Activated CD4-positive, CD25-positive, alpha-beta regulatory T cell treated with anti-CD3 and anti-CD28 coated beads, Interleukin-2, amount 50 U/mL, for 72 hours (primary cell): ENCODE measurements at regions not wholly inside any gene's neighbourhood (a gene's known extent, or its start where the extent isn't known, plus 50 kb on each side); places are given as distances from the start of the nearest gene placed in this dataset.
"Not testable (repeated sequence)": the region's sequence is repeated elsewhere in the genome, so short reads cannot be mapped to it uniquely, and the experiment has no call there.

Source experiments
- DNase-seq: peaks from one replicate; pipeline ENCODE4 v3.0.0; 2021

DNA sequence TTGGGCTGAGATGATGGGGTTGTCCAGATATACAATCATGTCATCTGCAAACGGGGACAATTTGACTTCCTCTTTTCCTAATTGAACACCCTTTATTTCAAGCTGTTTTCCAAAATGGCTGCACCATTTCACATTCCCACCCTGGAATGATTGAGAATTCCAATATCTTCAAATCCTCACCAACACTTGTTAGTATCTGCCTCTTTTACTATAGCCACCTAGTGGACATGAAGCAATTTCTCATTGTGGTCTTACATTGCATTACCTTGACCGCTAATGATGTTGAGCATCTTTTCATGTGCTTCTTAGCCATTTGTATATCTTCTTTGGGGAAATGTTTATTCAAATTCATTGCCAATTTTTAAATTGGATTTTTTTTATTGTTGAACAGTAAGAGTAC is 364.8 kb downstream of the SMARCA1 start:
- DNase-seq = no peak

DNA sequence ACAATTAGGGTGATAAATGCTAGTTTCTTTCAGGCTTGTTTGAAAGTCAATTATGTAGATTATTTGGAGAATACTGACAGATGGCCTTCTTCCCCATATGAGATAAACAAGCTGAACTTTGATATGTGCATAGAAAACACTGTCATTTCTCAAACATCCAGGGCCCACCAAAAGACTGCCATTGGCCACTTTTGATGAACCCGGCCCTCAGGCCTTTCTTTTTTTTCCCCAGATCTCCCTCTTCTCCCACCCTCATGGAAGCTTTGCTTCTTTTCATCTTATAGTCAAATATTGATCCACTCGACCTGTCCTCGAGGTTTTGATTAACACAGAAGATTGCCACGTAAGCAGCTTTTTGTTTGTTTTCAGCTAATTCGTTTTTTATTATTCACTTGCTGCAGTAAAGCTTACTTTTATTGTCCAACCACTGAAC is 377.4 kb downstream of the SMARCA1 start:
- no peak for DNase-seq

- DNase-seq = no peak
Measured at GRCh38 chrX:129145385-129145784, 377.9 kb downstream of the SMARCA1 start.

- no peak for DNase-seq
Measured at GRCh38 chrX:129144172-129145038, 378.9 kb downstream of the SMARCA1 start.

DNA sequence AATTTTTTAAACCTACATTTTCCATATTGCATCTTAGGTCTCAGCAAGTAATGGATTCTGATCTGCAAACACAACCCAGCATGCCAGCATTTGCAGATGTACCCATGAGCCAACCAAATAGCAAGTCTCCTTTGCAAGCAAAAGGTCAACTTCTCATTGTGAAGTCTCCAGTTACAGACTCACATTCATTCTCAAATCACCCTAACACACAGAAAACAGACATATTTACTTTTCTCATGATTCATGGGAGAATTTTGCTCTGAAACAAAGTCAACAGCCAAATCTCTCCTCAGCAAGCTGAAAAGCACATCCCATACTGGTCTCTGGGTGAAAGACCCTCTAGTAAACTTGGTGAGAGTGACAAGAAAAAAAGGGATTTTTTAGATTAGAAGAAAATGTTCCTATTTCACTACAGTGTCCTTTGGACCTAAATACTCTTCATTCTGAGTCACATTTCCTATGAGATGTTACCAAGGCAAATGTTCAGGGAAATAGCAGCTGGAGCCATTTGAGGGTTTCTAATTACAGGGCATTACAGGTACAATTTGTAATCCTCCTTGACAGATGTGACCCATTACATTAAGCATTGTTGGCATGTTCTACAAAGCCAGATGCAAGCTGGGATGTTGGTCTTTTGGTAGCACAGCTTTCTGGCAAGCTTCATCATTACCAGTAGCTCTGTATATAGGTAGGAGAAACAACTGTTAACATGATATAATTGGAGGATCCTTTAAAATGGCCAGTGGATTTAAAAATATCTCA is 383.3 kb downstream of the SMARCA1 start:
- no peak for DNase-seq

- DNase-seq = no peak
Measured at GRCh38 chrX:129125122-129125914, 398.0 kb downstream of the SMARCA1 start.

- DNase-seq = no peak
Measured at GRCh38 chrX:129123795-129124194, 399.5 kb downstream of the SMARCA1 start.

GRCh38 chrX:129116676-129117470 is 406.4 kb downstream of the SMARCA1 start:
- DNase-seq = no peak

GRCh38 chrX:129115935-129116334 is 407.4 kb downstream of the SMARCA1 start:
- no peak for DNase-seq

DNA sequence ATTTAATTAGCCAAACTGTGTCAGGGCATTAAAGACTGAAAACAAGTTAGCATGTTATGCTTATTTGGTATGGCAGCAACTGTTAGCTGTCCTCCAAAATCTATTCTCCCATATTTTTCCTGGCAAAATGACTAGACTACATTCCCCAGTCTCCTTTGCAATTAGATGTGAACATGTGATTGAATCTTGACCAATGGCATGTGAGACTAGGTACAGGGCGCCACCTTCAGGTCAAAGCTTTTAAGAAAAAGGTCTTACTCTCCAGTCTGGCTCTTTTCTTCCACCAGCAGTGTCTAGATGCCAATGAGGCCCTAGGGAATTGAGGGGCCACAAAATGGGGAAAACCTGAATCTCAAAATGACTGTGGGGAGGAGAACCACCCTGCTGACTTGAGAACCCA is 408.2 kb downstream of the SMARCA1 start:
- no peak for DNase-seq

DNA sequence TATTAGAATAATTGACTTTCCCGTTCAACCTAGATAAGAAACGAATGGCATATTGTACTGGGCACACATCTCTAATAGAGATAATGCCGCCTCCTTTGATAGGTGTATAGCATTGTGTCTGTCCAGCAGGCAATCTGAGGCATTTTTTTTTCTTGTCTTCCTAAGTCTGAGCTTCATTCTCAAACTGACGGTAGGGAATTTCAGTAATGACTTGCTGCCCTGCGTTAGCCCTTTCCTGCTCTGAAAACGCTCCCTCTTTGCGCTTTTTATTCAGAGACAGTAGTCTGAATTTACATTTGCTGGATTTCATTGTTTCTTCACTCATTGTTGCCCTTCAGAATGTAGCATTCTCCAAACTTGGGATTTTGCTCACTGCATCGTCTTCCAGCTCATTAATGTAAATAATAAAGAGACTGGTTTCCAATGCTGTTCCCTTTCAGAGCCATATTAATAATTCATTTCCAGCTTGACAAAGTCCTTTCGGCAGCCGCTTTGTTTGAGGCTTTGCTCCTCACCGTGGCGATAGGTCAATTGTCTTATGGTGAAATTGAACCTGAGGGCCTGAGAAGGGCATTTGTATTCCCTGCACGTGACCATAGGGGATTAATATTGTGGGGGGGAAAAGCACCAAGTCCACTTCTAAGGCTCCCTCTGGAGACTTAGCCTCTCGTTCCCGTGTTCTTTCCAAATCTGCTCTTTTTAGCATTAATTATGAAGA is 412.1 kb downstream of the SMARCA1 start:
- DNase-seq = no peak

GRCh38 chrX:129108936-129109335 is 414.4 kb downstream of the SMARCA1 start:
- DNase-seq = no peak

- DNase-seq = no peak
Measured at GRCh38 chrX:129099207-129099606, 424.1 kb downstream of the SMARCA1 start.

GRCh38 chrX:129097668-129098067 is 425.6 kb downstream of the SMARCA1 start:
- DNase-seq = no peak

DNA sequence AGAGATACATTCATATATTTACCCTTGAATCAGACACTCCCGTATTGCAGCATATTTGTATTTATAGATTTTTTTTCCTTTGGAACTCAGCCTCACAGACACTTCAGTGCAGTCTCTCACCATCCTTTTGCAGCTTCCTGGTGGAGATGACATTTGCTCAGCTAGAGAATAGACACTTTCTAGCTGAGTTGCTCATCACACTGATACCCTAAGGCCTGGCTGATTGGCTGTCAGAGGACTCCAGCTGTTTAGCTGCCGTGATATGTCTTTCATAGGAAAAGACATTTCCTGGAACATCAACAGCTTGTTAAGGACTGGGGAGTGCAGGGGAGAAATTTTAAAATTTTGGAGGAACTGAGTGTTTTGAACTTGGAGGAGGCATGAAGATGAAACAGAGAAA is 429.6 kb downstream of the SMARCA1 start:
- DNase-seq = no peak

GRCh38 chrX:129092757-129093156 is 430.5 kb downstream of the SMARCA1 start:
- DNase-seq = no peak

- DNase-seq = no peak
Measured at GRCh38 chrX:129092242-129092641, 431.0 kb downstream of the SMARCA1 start.

DNA sequence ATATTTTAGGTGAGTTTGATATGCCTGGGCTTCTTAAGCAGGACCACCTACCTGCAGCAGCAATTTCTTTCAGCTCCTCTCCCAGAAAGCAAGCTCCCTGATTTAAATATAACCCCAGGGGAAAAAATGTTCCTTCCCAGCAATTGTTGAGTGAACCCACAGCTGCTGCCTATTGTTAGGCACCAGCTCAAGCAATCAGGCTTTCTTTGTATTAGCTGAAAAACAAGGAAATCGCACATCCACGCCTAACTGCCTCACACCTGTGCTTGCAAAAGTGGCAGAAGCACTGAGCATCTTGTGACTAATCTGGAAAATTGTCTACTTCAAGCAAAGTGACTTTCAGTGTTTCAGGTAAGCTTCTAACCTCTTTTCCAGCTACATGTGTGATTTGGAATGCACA is 432.2 kb downstream of the SMARCA1 start:
- DNase-seq = no peak

DNA sequence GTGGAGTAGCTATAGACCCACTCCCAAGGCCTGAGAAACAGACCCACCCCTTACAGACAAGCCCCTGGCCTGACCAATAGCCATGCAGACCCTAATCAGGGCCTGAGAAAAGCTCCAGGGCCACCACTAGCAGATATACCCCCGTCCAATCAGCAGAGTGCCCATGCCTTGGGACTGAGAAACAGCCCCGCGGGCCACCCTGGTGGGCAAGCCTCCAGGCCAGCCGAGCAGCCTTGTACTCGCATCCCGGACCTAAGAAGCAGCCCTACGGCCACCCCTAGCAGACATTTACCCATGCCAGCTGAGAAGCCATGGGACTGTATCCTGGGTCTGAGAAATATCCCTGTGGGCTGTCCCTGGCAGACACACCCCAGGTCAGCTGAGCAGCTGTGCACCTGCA is 436.5 kb downstream of the SMARCA1 start:
- no peak for DNase-seq

DNA sequence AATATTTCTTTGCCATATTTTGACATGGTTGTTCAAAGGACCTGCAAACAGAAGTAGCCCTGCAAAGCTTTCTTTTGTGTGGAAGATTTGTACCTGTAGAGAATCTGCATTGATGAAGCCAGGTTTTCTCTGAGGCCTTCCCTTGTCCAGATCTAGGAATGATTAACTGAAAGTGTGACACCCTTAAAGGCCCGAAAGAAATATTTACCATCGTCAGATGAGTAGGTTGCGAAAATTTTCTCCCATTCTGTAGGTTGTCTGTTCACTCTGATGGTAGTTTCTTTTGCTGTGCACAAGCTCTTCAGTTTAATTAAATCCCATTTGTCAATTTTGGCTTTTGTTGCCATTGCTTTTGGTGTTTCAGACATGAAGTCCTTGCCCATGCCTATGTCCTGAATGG is 439.0 kb downstream of the SMARCA1 start:
- not testable (repeated sequence) for DNase-seq

DNA sequence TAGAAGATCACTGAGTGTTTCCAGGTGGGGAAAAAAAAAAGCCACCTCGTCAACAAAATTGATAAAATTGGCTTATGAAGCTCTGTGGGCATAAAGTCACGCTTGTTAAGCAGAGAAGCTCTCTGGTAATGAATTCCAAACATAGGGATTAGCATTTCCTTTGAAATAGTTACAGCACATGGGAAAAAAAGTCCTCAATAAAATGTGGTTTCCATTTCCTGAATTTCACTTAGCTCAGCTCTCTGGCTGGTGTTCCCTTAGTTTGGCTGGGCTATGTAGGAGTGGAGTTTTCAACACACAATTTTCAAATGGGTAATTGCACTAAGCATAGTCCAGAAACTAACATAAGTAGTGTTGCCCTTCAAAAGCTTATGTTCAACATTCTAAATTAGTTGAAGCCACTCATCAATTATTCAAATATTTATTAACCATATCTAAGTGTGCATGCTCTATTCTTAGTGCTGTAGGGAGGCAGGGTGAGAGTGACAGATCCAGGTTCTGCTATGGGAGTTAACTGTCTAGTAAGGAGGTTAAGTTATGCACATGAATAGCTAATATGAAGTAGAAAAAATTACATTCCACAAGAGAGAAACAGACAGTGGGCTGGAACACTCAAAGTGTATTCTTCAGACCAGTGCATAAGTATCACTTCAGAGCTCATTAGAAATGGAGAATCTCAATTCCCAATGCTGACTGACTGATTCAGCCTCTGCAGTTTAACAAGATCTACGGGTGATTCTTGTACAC is 445.7 kb downstream of the SMARCA1 start:
- DNase-seq = no peak
